ENCODE measurements at regions not wholly inside any gene's neighbourhood (a gene's known extent, or its start where the extent isn't known, plus 50 kb on each side); places are given as distances from the start of the nearest gene placed in this dataset.

GRCh38 chr10:60542657-60543056, 153.0 kb upstream of the ANK3 start:
- TF ChIP-seq CTCF (IDR thresholded peaks at IDR 0.05) (no peak), EP300 (IDR thresholded peaks at IDR 0.05) (no peak), POLR2AphosphoS5 (IDR thresholded peaks at IDR 0.05) (no peak)

Data from esophagus muscularis mucosa (tissue), 4 donors.